IgD-negative memory B cell (primary cell): ENCODE measurements at regions not wholly inside any gene's neighbourhood (a gene's known extent, or its start where the extent isn't known, plus 50 kb on each side); places are given as distances from the start of the nearest gene placed in this dataset.

Experiments used
- H3K27ac Mint-ChIP-seq, 3 donors: one replicate each; pipeline ENCODE4 v1.8.0; 2020 to 2022; ENCODE audit warnings: mild to moderate bottlenecking in 3 of 3, mixed read lengths in 3 of 3, moderate library complexity in 1 of 3
- H3K27me3 Mint-ChIP-seq: one replicate; pipeline ENCODE4 v1.8.0; 2021; ENCODE audit warnings: mixed read lengths
- H3K36me3 Mint-ChIP-seq: one replicate; pipeline ENCODE4 v1.8.0; 2020; ENCODE audit warnings: mild to moderate bottlenecking, mixed read lengths
- H3K4me1 Mint-ChIP-seq, 3 donors: one replicate each; pipeline ENCODE4 v1.8.0; 2020 to 2022; ENCODE audit warnings: mixed read lengths in 3 of 3, mild to moderate bottlenecking in 1 of 3
- H3K4me3 Mint-ChIP-seq, 4 donors: one replicate each; pipeline ENCODE4 v1.8.0; 2020 to 2022; ENCODE audit warnings: mild to moderate bottlenecking in 4 of 4, mixed read lengths in 4 of 4, moderate library complexity in 3 of 4
- H3K9me3 Mint-ChIP-seq, 3 donors: one replicate each; pipeline ENCODE4 v1.8.0; 2020 to 2021; ENCODE audit warnings: mixed read lengths in 3 of 3, mild to moderate bottlenecking in 1 of 3

DNA sequence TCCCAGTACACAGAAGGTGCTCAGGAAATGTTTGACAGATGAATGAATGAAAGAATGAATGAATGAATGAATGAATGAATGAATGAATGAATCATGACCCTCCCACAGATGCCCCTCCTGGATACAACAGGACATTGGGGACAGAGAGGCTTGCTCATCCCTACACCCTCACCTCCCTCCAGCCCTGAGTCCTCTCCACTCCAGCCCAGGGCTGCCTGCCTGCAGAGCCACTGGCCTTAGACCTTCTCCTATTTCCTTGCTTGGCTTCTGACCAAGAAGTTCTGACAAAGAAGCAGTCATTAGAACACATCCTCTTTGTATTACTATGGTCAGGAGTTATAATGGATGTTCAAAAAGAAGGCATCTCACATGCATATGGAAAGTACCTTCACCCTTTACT lies 240.7 kb upstream of the DAPK1 start:
- Mint-ChIP-seq H3K27me3 (peaks cover 2% of the 10 kb centered on the region), H3K36me3 (no peaks in the 10 kb centered on the region), H3K9me3 (peaks cover 0 to 4% (median 0%) of the 10 kb centered on the region in 3 donors), H3K4me3 (no peak overlapping the region), H3K4me1 (no peaks in the 10 kb centered on the region), H3K27ac (no peak overlapping the region)

DNA sequence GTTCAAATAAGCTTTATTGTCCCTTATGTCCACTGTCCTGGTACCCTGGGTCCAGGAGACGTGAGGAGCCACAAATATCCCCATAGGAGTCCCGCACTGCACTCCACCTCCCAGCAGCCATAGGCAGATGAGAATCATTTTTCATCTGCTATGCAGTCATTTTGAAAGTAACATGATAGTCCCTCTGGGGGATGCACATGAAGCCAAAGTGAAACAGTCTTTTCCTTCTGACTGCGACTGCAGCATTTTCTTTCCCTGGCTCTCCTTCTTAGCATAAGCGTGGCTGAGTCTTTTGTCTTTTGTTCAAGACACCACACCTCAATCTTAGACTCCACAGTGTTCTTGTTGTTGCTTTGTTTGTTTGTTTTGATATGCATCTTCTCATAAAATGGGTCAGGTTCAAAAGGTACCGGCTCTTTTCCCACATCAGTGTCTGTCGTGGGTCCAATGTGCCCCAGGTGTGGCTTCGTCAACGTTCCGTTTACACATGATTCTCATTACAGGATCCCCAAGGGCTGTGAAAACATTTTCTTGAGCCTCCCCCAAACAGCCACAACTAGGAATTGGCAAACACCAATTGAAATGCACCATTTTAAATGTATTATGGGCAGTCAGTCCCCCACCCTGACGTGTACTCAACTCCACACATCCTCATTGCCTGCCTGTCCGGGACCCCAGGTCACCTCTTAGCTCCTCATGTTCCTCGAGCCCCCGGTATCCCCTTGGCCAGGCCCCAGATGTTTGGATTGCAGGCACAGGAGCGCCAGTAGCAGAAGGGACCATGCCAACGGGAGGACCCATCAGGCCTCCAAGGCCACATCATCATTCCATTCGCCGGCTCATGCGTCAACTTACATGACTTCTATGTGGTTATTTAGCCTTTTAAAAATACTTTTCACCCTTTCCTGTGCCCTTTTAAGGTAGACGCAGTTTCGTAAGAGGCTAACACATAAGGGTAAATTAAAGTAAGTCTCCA lies 237.8 kb upstream of the DAPK1 start:
- no peaks in the 10 kb centered on the region for H3K36me3 Mint-ChIP-seq

DNA sequence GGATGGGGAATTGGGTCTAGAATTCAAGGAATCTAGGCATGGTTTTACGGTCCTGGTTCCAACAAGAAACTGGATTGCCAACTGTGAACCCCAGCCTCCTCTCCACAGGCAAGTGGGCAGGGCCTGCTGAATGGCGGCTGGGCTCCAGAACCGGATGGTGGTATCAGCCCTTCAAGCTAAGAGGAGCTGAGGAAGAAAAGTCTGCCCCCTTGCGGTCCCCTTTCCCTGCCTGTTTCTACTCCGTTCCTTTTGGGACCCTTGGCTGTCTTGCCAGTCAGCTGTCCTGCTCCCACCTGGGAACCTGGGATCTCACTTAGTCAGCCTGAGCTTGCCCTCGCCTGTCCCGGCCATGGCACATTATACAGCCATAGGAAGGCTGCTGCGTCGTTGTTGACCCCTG lies 234.4 kb upstream of the DAPK1 start:
- H3K36me3 Mint-ChIP-seq: no peaks in the 10 kb centered on the region
- no peaks in the 10 kb centered on the region for H3K4me1 Mint-ChIP-seq
- H3K4me3 Mint-ChIP-seq: no peak overlapping the region
- H3K9me3 Mint-ChIP-seq: peaks cover 0 to 5% (median 4%) of the 10 kb centered on the region in 3 donors
- H3K27ac Mint-ChIP-seq: no peak overlapping the region
- peaks cover 2% of the 10 kb centered on the region for H3K27me3 Mint-ChIP-seq

More for the DNA sequence above, 237.8 kb upstream of the DAPK1 start:
- Mint-ChIP-seq H3K27ac (no peak overlapping the region), H3K9me3 (peaks cover 0 to 4% (median 0%) of the 10 kb centered on the region in 3 donors), H3K4me3 (no peak overlapping the region), H3K27me3 (peaks cover 2% of the 10 kb centered on the region), H3K4me1 (no peaks in the 10 kb centered on the region)

DNA sequence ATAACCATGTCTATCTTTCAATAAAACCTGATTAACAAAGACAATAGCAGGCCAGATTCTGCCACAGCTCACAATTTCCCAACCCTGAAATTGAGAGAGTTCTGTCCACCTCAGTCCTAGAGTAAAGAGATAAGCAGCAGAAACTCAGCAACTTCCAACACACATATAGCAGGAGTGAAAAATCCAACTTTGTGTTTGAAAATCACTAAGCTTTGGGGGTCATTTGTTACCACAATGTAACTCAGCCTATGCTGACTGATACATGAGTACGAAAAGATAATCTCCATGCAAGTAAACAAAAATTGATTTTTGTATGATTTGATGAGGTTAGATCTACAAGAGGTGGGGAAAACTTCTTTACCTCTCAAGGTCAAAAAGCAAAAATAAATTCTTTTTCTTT lies 231.0 kb upstream of the DAPK1 start:
- Mint-ChIP-seq H3K4me3 (no peak overlapping the region), H3K27me3 (no peaks in the 10 kb centered on the region), H3K36me3 (no peaks in the 10 kb centered on the region), H3K27ac (no peak overlapping the region), H3K4me1 (no peaks in the 10 kb centered on the region), H3K9me3 (peaks cover 0 to 4% (median 3%) of the 10 kb centered on the region in 3 donors)

DNA sequence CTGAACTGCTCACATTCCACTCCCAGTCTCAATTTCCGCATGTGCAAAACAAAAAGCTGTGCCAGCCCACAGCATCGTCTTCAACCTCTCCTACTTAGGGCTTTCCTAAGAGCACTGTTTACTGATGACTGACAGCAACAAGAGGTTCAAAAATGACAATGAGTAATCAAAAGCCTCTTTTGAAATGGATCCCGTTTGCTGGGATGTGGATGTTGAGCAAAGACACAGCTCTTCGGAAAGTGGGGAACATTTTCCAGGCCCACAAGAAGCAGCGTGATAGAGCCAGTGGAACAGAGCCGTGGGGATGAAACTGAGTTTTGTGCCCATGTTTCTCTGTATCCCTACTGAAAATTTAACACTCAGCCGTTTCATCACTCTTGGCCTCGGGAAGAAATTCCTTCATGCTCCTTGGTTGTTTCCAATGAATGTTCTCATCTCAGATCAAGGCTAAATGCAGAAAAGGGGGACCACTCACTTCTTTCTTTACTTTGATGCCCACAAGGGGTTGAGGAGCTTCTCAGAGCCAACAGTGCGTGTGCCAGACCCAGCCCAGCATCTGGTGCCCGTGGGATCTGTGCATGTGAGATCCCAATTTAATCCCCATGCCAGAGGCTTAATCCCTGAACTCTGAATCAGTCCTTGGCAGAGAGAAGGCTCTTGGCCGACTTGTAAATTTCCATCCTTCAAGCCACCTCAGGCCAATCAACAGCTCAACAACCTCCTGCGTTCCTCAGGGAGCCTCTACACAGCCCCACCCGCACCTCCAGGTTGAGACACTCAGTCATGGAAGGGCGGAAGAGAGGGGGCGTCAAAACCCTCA lies 230.2 kb upstream of the DAPK1 start:
- Mint-ChIP-seq H3K27ac (no peak overlapping the region), H3K4me3 (no peak overlapping the region), H3K9me3 (peaks cover 0 to 4% (median 3%) of the 10 kb centered on the region in 3 donors)

DNA sequence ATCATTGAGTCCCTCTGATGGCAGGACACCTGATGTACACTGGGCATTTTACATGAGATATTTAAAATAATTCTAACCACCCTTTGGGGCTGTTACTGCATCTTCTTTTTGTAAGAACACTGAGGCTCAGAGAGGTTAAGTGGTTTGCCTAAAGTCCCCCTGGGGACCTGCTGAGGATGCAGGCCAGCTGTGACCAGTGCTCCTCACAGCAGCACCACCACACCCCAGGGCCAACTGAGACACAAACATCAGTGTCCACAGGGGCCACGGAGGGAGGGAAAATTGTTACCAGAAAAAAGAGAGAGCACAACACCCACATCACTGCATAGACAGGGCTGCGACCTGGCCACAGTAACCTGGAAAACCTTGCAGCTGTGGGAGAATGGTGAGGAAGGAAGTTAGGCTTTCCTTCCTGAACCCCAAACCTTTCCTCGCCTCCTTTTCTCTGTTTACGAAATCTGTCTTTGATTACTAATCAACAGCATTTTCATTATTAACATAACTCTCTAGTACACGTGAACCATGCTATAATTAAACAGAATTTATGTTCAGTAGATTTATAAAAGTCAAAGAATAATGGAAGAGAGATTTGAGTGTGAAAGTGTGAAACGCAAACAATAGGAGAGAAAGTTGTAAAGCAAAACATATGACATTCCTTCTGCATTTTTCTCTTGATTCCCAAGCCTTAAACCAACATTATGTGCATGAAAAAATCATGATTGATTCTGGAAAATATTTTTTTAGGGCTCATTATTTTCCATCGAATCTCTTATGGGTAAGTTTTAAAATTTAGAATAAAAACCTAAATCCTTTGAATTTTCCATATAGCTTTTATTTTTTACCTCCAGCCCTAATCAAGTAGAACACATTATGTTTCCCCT lies 228.1 kb upstream of the DAPK1 start:
- peaks cover 3% of the 10 kb centered on the region for H3K27me3 Mint-ChIP-seq

More for the DNA sequence above, 230.2 kb upstream of the DAPK1 start:
- Mint-ChIP-seq H3K4me1 (no peaks in the 10 kb centered on the region), H3K27me3 (no peaks in the 10 kb centered on the region), H3K36me3 (no peaks in the 10 kb centered on the region)

DNA sequence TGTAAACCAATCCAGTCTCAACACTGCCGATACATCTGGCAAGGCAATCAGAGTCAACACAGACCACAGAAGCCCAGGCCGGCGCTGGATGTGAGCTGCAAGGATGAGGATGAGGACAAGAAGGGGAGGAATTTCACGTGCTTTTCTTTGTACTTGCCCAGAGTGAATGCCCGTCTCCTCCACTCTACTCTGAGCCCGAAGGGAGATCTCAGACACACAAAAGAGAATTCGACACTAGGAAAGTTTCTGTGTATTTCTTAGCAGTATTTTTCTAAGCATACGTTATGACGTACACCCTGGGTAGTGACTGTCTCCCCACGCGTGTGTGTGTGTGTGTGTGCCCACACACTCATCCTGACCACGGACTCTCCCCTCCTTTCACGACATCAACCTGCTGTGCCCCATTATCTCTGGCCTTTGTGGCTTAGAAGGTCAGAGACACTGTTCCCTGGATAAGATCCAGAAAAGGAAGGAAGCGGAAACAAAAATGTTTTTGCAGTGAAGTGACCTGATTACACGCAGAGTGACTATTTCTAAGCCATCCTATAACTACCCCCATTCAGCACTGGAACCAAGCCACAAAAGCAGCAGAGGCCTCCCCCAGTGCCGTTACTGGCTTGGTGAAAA lies 227.3 kb upstream of the DAPK1 start:
- peaks cover 0 to 4% (median 3%) of the 10 kb centered on the region in 3 donors for H3K9me3 Mint-ChIP-seq
- peaks cover 3% of the 10 kb centered on the region for H3K27me3 Mint-ChIP-seq
- H3K36me3 Mint-ChIP-seq: no peaks in the 10 kb centered on the region

More for the DNA sequence above, 228.1 kb upstream of the DAPK1 start:
- H3K36me3 Mint-ChIP-seq: no peaks in the 10 kb centered on the region
- peak overlapping the region in 1 of 4 donors; percentile 22 for H3K4me3 Mint-ChIP-seq
- H3K9me3 Mint-ChIP-seq: peaks cover 0 to 4% (median 3%) of the 10 kb centered on the region in 3 donors
- no peak overlapping the region for H3K27ac Mint-ChIP-seq
- H3K4me1 Mint-ChIP-seq: no peaks in the 10 kb centered on the region

DNA sequence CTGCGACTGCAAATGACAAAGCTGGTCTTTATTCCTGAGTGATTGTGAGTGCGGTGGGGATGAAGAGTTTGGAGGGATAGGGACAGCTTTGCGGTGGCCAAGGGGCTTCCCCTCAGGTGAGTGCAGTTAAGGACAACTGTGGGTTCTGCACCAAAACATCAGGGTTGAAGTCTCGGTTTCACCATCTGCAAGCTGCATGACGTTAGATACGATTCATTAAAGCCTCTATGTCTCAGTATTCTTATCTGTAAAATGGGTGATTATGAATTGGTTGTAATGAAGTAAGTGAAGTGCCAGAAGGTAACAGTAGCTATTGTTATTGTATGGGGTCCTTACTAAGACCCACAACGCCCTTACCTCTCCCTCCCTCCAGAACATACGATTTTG lies 226.8 kb upstream of the DAPK1 start:
- Mint-ChIP-seq H3K4me3 (no peak overlapping the region), H3K9me3 (peaks cover 0 to 4% (median 3%) of the 10 kb centered on the region in 3 donors), H3K36me3 (no peaks in the 10 kb centered on the region), H3K27me3 (peaks cover 3% of the 10 kb centered on the region), H3K4me1 (no peaks in the 10 kb centered on the region), H3K27ac (no peak overlapping the region)

More for the DNA sequence above, 227.3 kb upstream of the DAPK1 start:
- Mint-ChIP-seq H3K4me3 (no peak overlapping the region), H3K27ac (no peak overlapping the region), H3K4me1 (no peaks in the 10 kb centered on the region)

DNA sequence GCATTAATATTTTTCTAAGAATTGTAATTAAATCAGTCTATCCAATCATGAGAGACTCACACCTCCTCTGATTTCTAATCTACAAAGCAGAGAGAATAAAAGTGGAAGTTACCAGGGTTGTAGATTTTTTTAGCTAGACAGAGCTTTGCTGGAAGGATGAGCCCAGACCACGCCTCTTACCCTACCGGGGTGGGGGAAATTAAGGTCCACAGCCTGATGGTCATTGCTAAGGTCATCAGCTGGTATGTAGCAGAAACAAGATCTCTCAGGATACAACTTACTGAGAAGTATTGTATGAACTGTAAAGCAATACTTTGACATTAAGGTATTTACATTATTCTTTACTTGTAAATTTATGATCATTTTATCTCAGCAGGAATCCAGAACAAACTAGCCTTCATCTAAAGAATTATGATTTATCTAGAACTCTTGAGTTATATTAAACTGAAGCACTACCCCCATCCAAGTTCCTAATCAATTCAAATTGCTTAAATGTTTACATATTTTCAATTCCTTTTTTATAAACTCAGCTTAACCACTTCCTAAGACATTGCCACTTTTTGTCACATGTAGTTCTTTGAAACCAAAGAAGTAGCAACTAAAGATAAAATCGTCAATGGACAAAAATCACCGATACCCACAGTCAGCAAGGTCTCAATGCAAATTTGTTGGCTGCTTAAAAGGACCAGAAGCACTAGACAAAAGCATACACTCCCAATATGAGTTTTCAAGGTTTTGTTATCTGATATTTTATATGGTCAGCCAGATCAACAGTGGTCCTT lies 225.8 kb upstream of the DAPK1 start:
- no peak overlapping the region for H3K4me3 Mint-ChIP-seq
- peaks cover 3% of the 10 kb centered on the region for H3K27me3 Mint-ChIP-seq
- H3K4me1 Mint-ChIP-seq: no peaks in the 10 kb centered on the region
- no peak overlapping the region for H3K27ac Mint-ChIP-seq
- no peaks in the 10 kb centered on the region for H3K36me3 Mint-ChIP-seq
- H3K9me3 Mint-ChIP-seq: no peaks in the 10 kb centered on the region

DNA sequence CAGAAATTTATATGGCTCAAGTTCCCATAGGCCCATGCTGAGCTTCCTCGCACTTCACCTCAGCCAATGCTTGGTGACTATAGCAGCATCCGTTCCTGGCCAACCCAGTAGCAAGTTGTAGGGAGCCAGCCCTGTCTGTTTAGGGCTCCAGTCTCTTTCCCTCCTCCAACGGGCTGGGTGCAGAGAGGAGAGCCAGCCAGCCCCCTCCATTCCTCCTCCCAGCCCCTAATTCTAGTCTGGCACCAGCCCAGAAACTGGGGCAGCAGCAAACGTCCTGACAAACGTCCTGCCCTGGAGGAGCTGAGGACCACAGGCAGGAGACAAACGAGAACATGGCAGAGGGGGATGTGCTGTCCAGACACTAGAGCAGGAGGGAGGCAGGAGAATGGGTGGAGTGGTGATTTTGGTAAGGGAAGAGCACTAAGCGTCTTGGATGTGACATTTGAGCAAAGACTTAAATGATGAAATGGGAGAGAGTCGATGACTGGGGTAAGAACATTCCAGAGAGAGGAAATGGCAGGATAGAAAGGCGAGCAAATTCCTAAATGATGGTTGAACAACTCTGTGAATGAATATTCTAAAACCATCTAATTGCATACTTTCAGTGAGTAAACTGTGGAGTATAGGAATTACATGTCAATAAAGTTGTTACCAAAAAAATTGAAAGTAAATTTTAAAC lies 222.5 kb upstream of the DAPK1 start:
- Mint-ChIP-seq H3K9me3 (no peaks in the 10 kb centered on the region), H3K27ac (no peak overlapping the region), H3K4me3 (no peak overlapping the region), H3K4me1 (no peaks in the 10 kb centered on the region), H3K36me3 (no peaks in the 10 kb centered on the region), H3K27me3 (peaks cover 3% of the 10 kb centered on the region)

DNA sequence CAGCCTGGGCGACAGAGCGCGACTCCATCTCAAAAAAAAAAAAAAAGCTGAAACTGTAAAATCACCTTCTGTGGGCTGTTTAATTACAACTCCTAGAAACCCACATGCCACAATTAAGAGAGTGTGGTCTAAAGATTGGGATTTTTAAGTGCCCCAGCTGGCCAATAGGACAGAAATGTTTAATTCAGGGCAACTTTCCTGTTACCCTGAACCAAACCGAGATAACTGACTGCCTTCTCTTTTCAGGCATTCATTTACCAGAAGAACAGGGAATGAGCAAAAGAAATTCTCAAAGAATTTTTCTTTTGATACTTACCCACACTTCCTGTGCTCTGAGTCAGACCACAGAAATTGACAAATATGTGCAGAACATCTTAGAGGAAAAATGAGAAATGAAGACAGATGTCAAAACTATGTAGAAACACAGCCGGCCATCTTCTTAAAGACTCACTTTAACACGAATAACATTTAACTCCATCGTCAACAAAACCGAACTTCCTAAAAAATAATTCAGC lies 221.3 kb upstream of the DAPK1 start:
- Mint-ChIP-seq H3K27ac (no peak overlapping the region), H3K4me1 (peaks cover 0 to 1% (median 0%) of the 10 kb centered on the region in 3 donors), H3K36me3 (no peaks in the 10 kb centered on the region), H3K4me3 (no peak overlapping the region), H3K9me3 (no peaks in the 10 kb centered on the region), H3K27me3 (peaks cover 3% of the 10 kb centered on the region)

DNA sequence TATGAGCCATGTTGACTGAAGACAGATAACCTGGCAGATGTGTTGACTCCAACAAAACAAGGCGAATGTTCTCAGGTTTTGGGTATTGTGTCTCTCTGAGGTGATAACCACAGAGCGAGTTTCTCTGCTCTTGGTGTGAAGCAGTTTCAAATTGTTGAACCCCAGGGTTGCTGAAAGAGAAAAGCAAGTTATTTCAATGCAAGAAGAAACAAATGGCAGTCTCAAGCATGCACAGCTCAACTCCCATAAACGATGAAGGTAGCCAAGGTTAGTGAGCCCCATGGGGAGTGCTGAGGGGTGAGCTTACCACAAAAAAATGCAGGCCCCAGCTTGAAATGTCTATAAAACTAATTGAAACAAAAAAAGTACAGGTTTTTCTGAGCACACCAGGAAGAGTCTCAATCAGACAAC lies 220.8 kb upstream of the DAPK1 start:
- H3K27me3 Mint-ChIP-seq: peaks cover 3% of the 10 kb centered on the region
- H3K36me3 Mint-ChIP-seq: no peaks in the 10 kb centered on the region
- no peak overlapping the region for H3K4me3 Mint-ChIP-seq
- no peaks in the 10 kb centered on the region for H3K9me3 Mint-ChIP-seq
- no peak overlapping the region for H3K27ac Mint-ChIP-seq
- H3K4me1 Mint-ChIP-seq: peaks cover 0 to 1% (median 0%) of the 10 kb centered on the region in 3 donors

DNA sequence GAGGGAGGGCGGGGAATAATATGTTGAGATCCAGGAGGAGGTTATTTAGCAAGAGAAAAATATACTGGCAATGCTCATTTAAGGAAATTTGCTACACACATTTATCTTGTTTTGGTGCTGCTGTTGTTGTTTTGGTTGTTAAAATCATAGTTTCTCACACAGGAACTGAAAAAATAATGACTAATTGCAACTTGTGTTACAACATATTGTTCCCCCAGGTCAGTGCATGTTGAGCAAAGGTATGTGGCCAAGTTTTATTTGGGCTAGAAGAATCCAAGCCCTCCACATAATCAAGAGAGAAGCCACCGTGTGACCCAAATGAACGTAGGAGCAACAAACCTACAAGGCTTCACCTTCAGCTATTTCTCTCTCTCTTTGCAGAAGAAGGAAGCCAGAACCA lies 220.3 kb upstream of the DAPK1 start:
- H3K27ac Mint-ChIP-seq: no peak overlapping the region
- H3K27me3 Mint-ChIP-seq: peaks cover 3% of the 10 kb centered on the region
- H3K9me3 Mint-ChIP-seq: no peaks in the 10 kb centered on the region
- no peak overlapping the region for H3K4me3 Mint-ChIP-seq
- H3K36me3 Mint-ChIP-seq: no peaks in the 10 kb centered on the region
- peaks cover 0 to 1% (median 0%) of the 10 kb centered on the region in 3 donors for H3K4me1 Mint-ChIP-seq
